ENCODE measurements at regions not wholly inside any gene's neighbourhood (a gene's known extent, or its start where the extent isn't known, plus 50 kb on each side); places are given as distances from the start of the nearest gene placed in this dataset.
"Not testable (repeated sequence)": the region's sequence is repeated elsewhere in the genome, so short reads cannot be mapped to it uniquely, and the experiment has no call there.

DNA sequence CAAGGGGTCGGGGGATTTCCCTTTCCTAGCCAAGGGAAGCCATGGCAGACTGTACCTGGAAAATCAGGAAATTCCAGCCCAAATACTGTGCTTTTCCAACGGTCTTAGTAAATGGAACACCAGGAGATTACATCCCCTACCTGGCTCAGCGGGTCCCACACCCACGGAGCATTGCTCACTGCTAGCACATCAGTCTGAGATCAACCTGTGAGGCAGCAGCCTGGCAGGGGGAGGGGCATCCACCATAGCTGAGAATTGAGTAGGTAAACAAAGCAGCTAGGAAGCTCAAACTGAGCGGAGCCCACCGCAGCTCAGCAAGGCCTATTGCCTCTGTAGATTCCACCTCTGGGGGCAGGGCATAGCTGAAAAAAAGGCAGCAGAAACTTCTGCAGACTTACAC lies 192.0 kb downstream of the ETAA1 start:
- TF ChIP-seq RAD21 (conservative IDR thresholded peaks at IDR 0.05); EP300 (conservative IDR thresholded peaks at IDR 0.05; ENCODE audit: poor library complexity, severe bottlenecking); SMC3 (conservative IDR thresholded peaks at IDR 0.05; ENCODE audit: poor library complexity); POLR2AphosphoS5 (IDR thresholded peaks at IDR 0.05): not testable (repeated sequence)
- TF ChIP-seq, protein P1, sequence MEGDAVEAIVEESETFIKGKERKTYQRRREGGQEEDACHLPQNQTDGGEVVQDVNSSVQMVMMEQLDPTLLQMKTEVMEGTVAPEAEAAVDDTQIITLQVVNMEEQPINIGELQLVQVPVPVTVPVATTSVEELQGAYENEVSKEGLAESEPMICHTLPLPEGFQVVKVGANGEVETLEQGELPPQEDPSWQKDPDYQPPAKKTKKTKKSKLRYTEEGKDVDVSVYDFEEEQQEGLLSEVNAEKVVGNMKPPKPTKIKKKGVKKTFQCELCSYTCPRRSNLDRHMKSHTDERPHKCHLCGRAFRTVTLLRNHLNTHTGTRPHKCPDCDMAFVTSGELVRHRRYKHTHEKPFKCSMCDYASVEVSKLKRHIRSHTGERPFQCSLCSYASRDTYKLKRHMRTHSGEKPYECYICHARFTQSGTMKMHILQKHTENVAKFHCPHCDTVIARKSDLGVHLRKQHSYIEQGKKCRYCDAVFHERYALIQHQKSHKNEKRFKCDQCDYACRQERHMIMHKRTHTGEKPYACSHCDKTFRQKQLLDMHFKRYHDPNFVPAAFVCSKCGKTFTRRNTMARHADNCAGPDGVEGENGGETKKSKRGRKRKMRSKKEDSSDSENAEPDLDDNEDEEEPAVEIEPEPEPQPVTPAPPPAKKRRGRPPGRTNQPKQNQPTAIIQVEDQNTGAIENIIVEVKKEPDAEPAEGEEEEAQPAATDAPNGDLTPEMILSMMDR (IDR thresholded peaks at IDR 0.05; ENCODE audit: poor library complexity, severe bottlenecking): not testable (repeated sequence)

Measured in neural cell (in vitro differentiated cells).